Lower lobe of right lung (tissue), 2 donors: ENCODE measurements at regions not wholly inside any gene's neighbourhood (a gene's known extent, or its start where the extent isn't known, plus 50 kb on each side); places are given as distances from the start of the nearest gene placed in this dataset.

Experiments used
- ATAC-seq, 2 donors: fragments of 200-7000 bp; cut with Tn5 transposase; one replicate each; pipeline ENCODE4 v1.9.1; 2020 to 2022; ENCODE audit warnings: mild to moderate bottlenecking in 2 of 2, moderate library complexity in 2 of 2
- DNase-seq: peaks from one replicate; pipeline ENCODE4 v3.0.0-alpha.2; 2020
- H3K27ac ChIP-seq: fragments of 200-600 bp; one replicate; pipeline ENCODE4 v1.8.0; 2022
- H3K27me3 ChIP-seq: fragments of 200-600 bp; one replicate; pipeline ENCODE4 v1.8.0; 2022; ENCODE audit warnings: low read depth
- H3K36me3 ChIP-seq: fragments of 200-600 bp; one replicate; pipeline ENCODE4 v1.8.0; 2022; ENCODE audit warnings: mild to moderate bottlenecking
- H3K4me1 ChIP-seq: fragments of 200-600 bp; one replicate; pipeline ENCODE4 v1.8.0; 2022
- H3K4me3 ChIP-seq: fragments of 200-600 bp; one replicate; pipeline ENCODE4 v1.8.0; 2022; ENCODE audit warnings: mild to moderate bottlenecking
- H3K9me3 ChIP-seq: fragments of 200-600 bp; one replicate; pipeline ENCODE4 v1.8.0; 2022
- intact Hi-C: fragments of 100-400 bp; cut with DNase I; formaldehyde crosslinking; loops from one replicate; pipeline ENCODE4 v1.11.0; 2022
- TF ChIP-seq, protein P1 (sequence below): fragments of 200-600 bp; IDR thresholded peaks from one replicate; pipeline ENCODE4 v1.8.0; 2022; ENCODE audit warnings: antibody characterized with exemption, mild to moderate bottlenecking
- donor health status: DM: no; HTN: yes; CAD: no; lungs with severe emphysema.

DNA sequence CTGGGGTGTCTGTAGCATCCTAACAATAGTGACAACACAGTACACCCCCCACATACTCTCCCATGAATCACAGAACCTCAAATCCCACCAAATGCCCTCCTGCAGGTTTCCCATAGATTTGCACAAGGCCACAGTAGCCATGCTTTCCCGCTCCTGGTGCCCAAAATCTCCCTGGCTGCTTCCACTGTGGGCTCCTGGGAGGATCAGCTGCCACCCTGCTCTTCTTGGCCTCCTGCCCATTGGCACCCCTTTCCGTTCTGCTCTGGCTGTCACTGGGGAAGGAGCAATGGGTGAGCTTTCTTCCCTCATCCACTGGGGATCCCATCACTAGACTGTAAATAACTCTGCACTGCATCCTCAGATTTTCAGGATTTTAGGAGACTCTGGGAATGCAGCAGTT lies 92.1 kb upstream of the SLC24A5 start:
- DNase-seq (no peak), ATAC-seq (no peak)

DNA sequence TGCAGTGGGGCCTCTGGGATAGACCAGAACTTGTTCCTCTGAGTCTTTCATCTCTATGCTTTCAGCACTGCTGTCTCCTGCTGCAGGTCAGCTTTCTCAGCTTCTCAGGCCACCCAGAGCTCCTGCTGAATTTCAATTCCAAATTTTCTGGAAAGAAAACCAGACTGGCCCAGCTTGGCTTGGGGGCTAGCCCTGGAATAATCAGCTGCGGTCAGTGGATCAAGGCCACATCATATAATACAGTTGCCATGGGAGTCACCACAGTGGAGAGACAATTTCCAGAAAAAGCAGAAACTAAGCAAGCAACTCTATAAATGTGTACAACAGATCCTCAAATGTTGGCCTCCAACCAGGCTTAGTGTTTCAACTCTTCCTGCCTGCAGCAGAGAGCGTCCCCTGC lies 91.1 kb upstream of the SLC24A5 start:
- TF ChIP-seq, protein P1, sequence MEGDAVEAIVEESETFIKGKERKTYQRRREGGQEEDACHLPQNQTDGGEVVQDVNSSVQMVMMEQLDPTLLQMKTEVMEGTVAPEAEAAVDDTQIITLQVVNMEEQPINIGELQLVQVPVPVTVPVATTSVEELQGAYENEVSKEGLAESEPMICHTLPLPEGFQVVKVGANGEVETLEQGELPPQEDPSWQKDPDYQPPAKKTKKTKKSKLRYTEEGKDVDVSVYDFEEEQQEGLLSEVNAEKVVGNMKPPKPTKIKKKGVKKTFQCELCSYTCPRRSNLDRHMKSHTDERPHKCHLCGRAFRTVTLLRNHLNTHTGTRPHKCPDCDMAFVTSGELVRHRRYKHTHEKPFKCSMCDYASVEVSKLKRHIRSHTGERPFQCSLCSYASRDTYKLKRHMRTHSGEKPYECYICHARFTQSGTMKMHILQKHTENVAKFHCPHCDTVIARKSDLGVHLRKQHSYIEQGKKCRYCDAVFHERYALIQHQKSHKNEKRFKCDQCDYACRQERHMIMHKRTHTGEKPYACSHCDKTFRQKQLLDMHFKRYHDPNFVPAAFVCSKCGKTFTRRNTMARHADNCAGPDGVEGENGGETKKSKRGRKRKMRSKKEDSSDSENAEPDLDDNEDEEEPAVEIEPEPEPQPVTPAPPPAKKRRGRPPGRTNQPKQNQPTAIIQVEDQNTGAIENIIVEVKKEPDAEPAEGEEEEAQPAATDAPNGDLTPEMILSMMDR, result no peak
- Histone ChIP-seq H3K36me3 (no peaks in the 10 kb centered on the region), H3K27me3 (no peaks in the 10 kb centered on the region), H3K27ac (no peak overlapping the region), H3K4me3 (no peak overlapping the region), H3K4me1 (no peaks in the 10 kb centered on the region), H3K9me3 (no peaks in the 10 kb centered on the region)
- intact Hi-C loops, result no loop called here
- ATAC-seq (no peak), DNase-seq (no peak)

More for the DNA sequence above, 92.1 kb upstream of the SLC24A5 start:
- intact Hi-C loops, result no loop called here
- Histone ChIP-seq H3K4me3 (no peak overlapping the region), H3K27me3 (no peaks in the 10 kb centered on the region), H3K9me3 (no peaks in the 10 kb centered on the region), H3K36me3 (no peaks in the 10 kb centered on the region), H3K27ac (no peak overlapping the region), H3K4me1 (no peaks in the 10 kb centered on the region)
- TF ChIP-seq, protein P1, result no peak

DNA sequence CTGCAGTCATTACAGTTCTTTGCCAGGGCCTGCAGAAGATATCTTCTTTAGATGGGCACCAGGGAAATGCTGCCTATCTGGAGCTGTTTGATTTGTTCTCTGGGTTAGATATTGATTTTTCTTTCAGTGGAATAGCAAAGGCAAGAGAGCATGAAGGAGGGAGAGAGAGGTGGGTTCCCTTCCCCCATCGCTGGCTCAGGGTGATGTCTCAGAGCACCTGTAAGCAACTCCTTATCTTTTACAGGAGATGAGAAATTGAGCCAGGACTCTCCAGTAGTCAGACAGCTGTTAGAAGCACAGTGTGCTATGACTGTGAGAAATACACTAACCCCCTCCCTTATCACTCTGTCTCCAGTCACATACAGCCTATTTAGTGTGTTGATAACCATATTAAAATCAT lies 89.3 kb upstream of the SLC24A5 start:
- Histone ChIP-seq H3K36me3 (no peaks in the 10 kb centered on the region), H3K27me3 (no peaks in the 10 kb centered on the region), H3K9me3 (no peaks in the 10 kb centered on the region), H3K4me3 (no peak overlapping the region), H3K4me1 (no peaks in the 10 kb centered on the region), H3K27ac (no peak overlapping the region)
- ATAC-seq (no peak), DNase-seq (no peak)
- intact Hi-C loops, result no loop called here
- TF ChIP-seq, protein P1, result no peak

DNA sequence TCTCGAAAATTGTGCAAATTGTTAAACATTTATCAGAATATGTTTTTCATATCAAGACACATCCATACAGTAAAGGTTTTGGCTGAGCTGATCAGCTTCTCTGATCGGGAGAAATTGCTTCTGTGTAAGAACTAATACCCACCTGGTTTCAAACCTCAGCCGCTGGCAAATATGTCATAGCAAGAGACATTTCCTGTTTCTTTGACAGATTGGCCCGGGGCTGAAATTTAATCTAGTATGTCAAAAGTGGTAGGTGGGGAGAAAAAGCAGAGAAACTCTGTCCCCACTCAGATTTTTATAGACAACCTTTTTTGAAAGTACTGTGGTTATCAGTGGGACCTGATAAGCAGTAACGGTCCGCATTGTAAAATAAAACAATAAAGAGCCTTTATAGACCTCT lies 88.8 kb upstream of the SLC24A5 start:
- intact Hi-C loops, result no loop called here
- Histone ChIP-seq H3K9me3 (no peaks in the 10 kb centered on the region), H3K27me3 (no peaks in the 10 kb centered on the region), H3K4me1 (no peaks in the 10 kb centered on the region), H3K4me3 (no peak overlapping the region), H3K36me3 (no peaks in the 10 kb centered on the region), H3K27ac (no peak overlapping the region)
- TF ChIP-seq, protein P1, result no peak
- DNase-seq, result no peak
- no peak for ATAC-seq

DNA sequence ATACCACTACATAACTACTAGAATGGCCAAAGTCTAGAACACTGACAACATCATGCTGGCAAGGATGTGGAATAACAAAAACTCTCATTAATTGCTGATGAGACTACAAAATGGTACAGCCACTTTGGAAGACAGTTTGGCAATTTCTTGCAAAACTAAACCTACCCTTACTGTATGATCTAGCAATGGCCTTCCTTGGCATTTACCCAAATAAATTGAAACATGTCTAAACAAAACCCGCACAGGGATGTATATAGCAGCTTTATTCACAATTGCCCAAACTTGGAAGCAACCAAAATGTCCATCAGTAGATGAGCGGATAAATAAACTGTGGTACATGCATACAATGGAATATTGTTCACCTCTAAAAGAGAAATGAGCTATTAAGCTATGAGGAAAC lies 87.9 kb upstream of the SLC24A5 start:
- no peaks in the 10 kb centered on the region for H3K27me3 ChIP-seq
- ATAC-seq (no peak), DNase-seq (no peak)
- H3K4me1 ChIP-seq, result no peaks in the 10 kb centered on the region
- H3K36me3 ChIP-seq, result no peaks in the 10 kb centered on the region
- H3K4me3 ChIP-seq, result no peak overlapping the region
- intact Hi-C loops, result no loop called here
- H3K27ac ChIP-seq, result no peak overlapping the region
- TF ChIP-seq, protein P1, result no peak
- H3K9me3 ChIP-seq, result no peaks in the 10 kb centered on the region

DNA sequence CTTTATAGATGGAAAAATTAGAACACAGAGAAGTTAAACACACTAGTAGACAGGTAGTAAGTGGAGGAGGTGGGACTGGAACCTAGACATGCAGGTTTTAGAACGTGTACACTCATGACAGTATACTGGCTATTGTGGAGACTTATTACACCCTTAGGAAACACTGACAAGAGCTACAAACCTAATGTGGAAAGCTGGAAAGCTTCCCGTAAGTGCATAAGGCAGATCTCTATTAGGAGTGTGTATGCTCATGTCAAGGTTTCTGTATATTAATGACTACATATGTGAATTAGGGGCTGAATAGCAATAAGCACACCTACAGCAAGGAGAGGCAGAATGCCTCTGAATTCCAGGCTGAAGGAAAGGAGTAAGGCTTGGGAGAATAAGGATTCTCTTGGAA lies 82.6 kb upstream of the SLC24A5 start:
- H3K27me3 ChIP-seq, result no peaks in the 10 kb centered on the region
- no peaks in the 10 kb centered on the region for H3K9me3 ChIP-seq
- H3K4me3 ChIP-seq, result no peak overlapping the region
- intact Hi-C loops, result no loop called here
- H3K4me1 ChIP-seq, result no peaks in the 10 kb centered on the region
- no peak overlapping the region for H3K27ac ChIP-seq
- TF ChIP-seq, protein P1, result no peak
- no peak for ATAC-seq
- DNase-seq, result no peak
- H3K36me3 ChIP-seq, result no peaks in the 10 kb centered on the region
